HG03469 (cell line): ENCODE measurements at regions not wholly inside any gene's neighbourhood (a gene's known extent, or its start where the extent isn't known, plus 50 kb on each side); places are given as distances from the start of the nearest gene placed in this dataset.
"Not testable (repeated sequence)": the region's sequence is repeated elsewhere in the genome, so short reads cannot be mapped to it uniquely, and the experiment has no call there.

Source experiments
- ATAC-seq: cut with Tn5 transposase; IDR thresholded peaks from one replicate; pipeline ENCODE4 v1.9.1; 2021; ENCODE audit warnings: mild to moderate bottlenecking, moderate library complexity, moderate number of reproducible peaks; ENCODE audit not compliant: unreplicated experiment

DNA sequence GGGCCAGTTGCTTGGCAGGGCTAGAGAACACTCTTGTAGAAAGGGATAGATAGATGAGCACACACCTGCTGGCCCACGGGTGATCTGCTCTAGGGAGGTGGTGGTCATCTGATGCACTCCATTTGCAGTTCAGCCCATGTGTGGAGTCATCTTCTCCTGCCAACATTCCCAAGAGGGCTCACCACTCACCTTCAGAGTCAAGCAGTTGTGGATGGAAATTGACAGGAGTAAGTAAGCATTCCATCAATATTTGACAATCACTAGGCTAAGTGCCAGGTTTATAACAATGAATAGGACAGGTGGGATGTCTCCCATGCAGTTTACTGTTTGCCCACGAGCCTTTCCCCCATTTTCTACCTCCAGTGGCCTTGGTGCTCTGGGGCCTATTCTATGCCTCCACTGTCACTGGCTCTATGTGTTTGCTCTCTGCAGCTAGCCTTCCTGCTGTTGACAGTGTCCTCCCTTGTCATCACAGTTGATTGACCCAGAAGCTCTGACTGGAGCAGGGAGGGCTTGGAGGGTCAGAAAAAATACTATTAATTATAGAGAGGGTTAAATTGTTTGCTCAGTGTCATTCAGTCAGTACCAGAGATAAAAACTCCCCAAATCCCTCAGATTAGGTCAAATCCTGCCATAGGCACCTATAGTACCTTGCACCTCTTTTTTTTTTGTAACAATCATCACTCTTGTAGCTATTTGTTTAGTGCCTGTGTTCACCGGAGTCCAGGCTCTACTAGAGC, 134.6 kb upstream of the PZP start:
- ATAC-seq = no peak

DNA sequence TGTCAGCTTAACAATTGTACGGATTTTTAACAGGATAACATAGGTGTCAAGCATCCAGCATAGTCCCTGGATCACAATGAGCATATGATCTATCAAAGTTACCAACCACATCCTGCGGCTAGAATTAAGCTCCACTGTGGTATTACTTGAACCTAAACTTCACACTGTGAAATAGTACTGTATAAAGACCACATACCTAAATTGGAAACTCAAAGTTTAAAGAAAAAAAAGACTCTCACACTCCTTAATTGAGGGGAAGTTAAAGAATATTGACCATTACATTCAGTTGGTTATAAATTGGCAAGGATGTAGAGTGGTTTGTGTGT, 133.0 kb upstream of the PZP start:
- no peak for ATAC-seq

GRCh38 chr12:9340422-9341259, 132.4 kb upstream of the PZP start:
- no peak for ATAC-seq

DNA sequence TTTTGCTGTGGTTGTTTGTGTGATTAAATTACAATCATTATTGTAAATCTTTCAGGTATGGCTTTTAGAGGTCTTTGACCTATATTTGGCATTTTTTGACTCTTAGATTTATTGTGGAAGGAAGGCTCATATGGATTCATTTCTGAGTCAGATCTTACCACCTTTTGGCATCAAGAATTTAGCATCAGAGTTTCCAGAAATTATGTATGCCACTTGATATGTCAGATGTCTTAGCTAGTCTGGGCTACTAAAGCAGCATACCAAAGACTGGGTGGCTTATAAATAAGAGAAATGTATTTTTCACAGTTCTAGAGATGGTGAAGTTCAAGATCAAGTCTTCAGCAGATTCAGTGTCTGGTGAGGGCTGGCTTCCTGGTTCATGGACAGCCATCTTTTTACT, 129.5 kb upstream of the PZP start:
- ATAC-seq = no peak

DNA sequence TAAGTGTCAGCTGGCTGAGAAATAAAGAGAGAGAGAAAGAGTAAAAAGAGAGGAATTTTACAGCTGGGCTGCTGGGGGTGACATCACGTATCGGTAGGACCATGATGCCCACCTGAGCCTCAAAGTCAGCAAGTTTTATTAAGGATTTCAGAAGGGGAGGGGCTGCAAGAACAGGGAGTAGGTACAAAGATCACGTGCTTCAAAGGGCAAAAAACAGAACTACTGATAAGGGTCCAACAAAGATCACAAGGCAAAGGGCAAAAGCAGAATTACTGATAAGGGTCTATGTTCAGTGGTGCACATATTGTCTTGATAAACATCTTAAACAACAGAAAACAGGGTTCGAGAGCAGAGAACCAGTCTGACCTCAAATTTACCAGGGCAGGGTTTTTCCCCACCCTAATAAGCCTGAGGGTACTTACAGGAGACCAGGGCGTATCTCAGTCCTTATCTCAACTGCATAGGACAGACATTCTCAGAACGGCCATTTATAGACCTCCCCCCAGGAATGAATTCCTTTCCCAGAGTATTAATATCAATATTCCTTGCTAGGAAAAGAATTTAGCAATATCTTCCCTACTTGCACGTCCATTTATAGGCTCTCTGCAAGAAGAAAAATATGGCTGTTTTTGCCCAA, 128.3 kb upstream of the PZP start:
- not testable (repeated sequence) for ATAC-seq

DNA sequence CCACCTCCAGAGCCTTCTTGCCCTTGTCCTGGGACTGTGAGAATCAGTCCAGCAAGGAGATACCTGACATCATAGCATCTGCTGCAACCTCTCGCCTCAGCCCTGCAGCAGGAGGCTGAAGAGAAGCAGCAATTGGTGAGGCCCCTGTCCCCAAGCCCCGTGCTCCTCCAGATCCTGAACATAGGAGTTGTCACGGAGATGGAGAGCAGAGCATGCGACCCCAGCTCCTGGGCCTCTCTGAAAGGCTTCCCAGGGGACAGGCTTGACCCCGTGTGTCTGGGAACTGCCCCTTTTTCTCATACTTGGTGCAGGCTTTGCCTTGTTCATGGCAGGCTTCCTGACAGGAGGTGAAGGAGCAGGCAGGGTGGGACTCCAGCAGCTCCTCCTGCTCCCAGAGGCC, 127.7 kb upstream of the PZP start:
- no peak for ATAC-seq

DNA sequence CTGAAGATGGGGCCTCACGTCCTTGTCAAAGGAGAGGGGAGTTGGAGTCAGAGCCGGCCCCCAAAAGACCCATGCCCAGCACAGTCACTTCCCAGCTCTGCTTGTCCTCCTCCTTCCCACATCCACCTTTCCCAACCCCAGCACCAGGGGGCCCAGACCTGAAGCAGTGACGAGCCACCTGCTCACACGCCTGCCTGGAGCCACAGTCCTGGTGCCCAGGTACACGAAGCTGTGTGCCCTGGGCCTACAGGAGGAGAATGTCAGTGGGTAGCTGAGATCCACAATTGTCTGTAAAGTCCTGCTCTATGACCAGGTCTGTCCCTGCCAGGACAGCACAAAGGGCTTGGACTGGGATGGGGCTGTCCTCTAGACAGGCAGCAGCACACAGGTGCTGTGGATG, 126.8 kb upstream of the PZP start:
- no peak for ATAC-seq

GRCh38 chr12:9334041-9334692, 126.0 kb upstream of the PZP start:
- ATAC-seq = no peak

DNA sequence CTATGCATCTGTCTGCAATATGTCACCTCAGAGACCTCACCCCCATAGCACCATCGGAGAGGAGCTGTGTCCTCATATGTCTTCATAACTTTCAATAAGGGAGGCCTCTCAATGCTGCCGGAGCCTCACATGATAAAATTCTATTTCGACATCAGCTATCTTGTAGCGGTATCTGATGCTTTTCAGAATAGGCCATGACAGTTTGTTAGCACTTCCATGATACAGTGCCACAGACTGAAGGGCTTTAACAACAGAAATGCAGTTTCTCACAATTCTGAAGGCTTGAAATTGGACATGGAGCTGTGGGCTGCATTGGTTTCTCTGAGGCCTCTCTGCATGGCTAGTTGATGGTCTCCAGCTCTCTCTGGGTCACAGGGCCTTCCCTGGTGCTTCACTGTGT, 125.0 kb upstream of the PZP start:
- ATAC-seq = no peak

GRCh38 chr12:9332564-9332963, 124.4 kb upstream of the PZP start:
- no peak for ATAC-seq

DNA sequence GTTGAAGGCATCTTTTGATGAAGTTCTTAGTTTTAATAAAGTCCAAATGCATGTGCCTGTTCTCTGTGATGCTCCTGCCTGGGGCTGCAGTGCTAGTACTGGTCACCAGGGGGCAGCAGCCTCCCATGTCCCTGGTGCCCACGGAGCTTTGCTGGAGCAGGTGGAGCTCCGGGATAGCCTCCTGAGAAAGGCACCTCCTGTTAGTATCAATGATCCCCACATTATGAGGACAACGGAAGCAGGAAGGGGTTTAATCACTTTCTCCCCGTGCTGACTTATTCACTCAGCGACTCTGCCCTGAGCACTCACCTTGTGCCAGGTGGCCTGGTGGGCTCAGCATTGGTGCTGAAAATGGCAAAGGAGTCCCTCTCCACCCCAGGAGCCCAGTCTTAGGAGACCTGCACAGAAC, 123.0 kb upstream of the PZP start:
- no peak for ATAC-seq

GRCh38 chr12:9329019-9329418, 120.8 kb upstream of the PZP start:
- ATAC-seq = no peak

DNA sequence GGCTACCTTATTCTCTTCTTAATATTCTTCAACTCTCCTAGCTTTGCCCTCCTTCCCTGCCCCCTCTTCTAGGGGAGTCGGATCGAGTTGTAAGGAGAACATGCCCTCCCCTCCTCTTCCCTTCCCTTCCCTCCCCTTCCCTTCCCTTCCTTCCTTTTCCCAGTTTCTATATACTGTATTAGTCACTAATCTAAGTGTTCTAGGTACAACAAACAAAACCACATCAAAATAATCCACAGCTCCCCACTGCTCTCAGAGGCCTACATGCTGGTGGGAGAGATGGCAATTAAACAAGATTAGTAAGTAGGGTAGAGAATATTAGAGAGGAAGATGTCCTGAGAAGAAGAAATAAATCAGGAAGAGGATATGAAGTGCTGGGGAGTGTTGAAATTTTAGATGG, 119.9 kb upstream of the PZP start:
- no peak for ATAC-seq

- no peak for ATAC-seq
Measured at GRCh38 chr12:9327320-9327719, 119.1 kb upstream of the PZP start.

GRCh38 chr12:9326849-9327248, 118.7 kb upstream of the PZP start:
- not testable (repeated sequence) for ATAC-seq

- no peak for ATAC-seq
Measured at GRCh38 chr12:9326085-9326484, 117.9 kb upstream of the PZP start.

GRCh38 chr12:9325471-9325870, 117.3 kb upstream of the PZP start:
- no peak for ATAC-seq

DNA sequence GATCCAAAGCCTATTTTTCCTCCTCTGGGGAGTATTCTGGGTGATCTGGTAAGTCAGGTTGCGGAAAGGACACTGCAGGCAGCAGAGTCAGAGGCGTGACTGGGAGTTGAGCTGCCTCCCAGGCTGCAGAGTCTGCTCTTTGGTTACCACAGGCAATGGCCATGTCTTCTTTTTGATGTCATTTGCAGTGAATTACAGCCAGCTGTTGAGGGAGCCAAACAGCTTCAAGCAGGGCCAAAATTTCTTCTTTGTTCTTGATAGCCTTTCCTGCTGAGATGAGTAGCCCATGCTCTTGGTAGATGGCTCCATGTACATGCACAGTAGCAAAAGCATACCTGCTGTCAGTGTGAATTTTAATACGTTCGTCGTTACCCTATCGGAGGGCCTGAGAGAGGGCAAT, 116.6 kb upstream of the PZP start:
- ATAC-seq = no peak

GRCh38 chr12:9323144-9323681, 115.0 kb upstream of the PZP start:
- no peak for ATAC-seq

DNA sequence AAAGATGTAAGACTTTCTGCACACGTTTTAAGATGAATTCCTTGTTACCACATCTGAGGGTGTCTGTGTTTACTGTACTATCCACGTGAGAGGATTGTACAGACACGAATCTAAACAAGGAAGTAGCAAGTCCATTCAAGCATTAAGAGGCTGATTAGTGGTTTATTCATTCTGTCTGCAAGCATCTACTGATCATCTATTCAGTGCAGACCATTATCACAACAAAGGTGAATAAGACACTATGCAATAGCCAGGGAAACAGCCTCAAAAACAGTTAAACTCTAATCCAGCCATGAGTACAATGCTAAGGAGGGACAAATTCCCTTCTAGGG, 111.6 kb upstream of the PZP start:
- no peak for ATAC-seq

DNA sequence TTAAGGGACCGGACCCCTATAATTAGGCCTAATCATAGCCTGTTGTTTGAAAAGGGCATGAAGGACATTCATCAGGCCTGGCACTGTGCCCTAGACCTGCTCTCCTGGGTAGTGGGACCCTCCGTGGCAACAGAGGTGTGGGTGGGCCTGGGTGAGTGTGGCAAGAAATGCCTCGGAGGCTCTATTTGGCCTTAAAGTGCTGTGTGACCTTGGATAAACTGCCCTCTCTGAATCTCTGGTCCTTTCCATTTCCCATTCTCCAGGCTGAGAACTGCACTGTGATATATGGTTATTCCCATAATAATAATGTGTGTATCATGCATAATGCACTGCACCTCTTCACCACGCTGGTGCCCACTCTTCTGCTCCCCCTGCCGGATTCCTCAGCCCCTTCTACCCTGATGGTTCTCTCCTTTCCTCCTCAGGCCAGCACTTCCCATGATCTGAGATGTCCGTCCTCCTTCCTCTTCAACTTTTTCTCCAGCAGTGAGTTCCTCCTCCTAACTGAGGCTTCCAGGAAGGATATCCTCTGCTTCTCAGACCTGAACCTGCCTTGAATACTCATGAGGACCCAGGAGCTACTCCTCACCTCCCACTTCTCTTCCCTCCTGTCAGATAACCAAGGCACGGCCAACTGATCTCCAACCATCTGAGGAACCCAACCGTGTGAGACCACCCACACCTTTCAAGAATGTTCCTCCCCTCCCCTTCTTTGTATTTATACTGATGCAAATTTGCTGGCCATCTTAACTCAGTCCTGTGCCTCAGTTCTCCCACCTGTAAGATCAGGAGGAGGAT, 111.0 kb upstream of the PZP start:
- ATAC-seq = no peak
